Osteocyte (in vitro differentiated cells): ENCODE measurements at regions not wholly inside any gene's neighbourhood (a gene's known extent, or its start where the extent isn't known, plus 50 kb on each side); places are given as distances from the start of the nearest gene placed in this dataset.

Experiments
- DNase-seq: peaks from one replicate; pipeline ENCODE4 v3.0.0; 2021; ENCODE audit warnings: mixed read lengths; ENCODE audit not compliant: unreplicated experiment; ENCODE audit errors: extremely low spot score
- H3K27ac Mint-ChIP-seq: one replicate; pipeline ENCODE4 v1.8.0; 2021; ENCODE audit warnings: mild to moderate bottlenecking, mixed read lengths; ENCODE audit not compliant: unreplicated experiment
- H3K27me3 Mint-ChIP-seq: one replicate; pipeline ENCODE4 v1.8.0; 2021; ENCODE audit warnings: mixed read lengths; ENCODE audit not compliant: unreplicated experiment
- H3K36me3 Mint-ChIP-seq: one replicate; pipeline ENCODE4 v1.8.0; 2021; ENCODE audit warnings: mixed read lengths; ENCODE audit not compliant: unreplicated experiment
- H3K4me1 Mint-ChIP-seq: one replicate; pipeline ENCODE4 v1.8.0; 2021; ENCODE audit warnings: mixed read lengths; ENCODE audit not compliant: unreplicated experiment
- H3K4me3 Mint-ChIP-seq: one replicate; pipeline ENCODE4 v1.8.0; 2021; ENCODE audit warnings: mild to moderate bottlenecking, moderate library complexity, mixed read lengths; ENCODE audit not compliant: unreplicated experiment
- H3K9me3 Mint-ChIP-seq: one replicate; pipeline ENCODE4 v1.8.0; 2021; ENCODE audit warnings: mixed read lengths; ENCODE audit not compliant: unreplicated experiment
- TF ChIP-seq, protein P1 (sequence below): fragments of 200-600 bp; sonication (generic); IDR thresholded peaks from 2 replicates; pipeline ENCODE4 v1.5.0; 2021; ENCODE audit warnings: antibody characterized with exemption, mild to moderate bottlenecking, moderate library complexity

DNA sequence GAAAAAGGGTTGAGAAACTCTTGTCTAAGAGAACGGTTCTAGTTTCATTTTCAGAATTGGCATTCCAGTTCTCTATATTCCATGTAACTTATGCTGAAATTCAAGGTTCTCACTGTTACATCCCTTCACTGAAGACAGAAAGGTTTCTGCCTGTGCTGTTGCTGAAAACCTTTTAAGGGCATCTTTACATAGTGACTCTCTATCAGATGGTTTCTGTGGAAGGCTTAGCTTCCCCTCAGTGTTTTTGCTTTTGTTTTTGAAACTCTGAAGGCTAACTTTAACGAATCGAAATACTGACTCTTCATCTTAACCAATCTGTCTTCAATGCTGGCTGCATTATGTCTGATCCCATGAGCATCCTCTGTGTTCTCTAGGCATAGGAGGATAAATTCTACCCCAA, 1286.2 kb upstream of the EYS start:
- TF ChIP-seq, protein P1, sequence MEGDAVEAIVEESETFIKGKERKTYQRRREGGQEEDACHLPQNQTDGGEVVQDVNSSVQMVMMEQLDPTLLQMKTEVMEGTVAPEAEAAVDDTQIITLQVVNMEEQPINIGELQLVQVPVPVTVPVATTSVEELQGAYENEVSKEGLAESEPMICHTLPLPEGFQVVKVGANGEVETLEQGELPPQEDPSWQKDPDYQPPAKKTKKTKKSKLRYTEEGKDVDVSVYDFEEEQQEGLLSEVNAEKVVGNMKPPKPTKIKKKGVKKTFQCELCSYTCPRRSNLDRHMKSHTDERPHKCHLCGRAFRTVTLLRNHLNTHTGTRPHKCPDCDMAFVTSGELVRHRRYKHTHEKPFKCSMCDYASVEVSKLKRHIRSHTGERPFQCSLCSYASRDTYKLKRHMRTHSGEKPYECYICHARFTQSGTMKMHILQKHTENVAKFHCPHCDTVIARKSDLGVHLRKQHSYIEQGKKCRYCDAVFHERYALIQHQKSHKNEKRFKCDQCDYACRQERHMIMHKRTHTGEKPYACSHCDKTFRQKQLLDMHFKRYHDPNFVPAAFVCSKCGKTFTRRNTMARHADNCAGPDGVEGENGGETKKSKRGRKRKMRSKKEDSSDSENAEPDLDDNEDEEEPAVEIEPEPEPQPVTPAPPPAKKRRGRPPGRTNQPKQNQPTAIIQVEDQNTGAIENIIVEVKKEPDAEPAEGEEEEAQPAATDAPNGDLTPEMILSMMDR, result no peak
- Mint-ChIP-seq H3K9me3 (peaks cover 13% of the 10 kb centered on the region), H3K4me3 (no peak overlapping the region)

DNA sequence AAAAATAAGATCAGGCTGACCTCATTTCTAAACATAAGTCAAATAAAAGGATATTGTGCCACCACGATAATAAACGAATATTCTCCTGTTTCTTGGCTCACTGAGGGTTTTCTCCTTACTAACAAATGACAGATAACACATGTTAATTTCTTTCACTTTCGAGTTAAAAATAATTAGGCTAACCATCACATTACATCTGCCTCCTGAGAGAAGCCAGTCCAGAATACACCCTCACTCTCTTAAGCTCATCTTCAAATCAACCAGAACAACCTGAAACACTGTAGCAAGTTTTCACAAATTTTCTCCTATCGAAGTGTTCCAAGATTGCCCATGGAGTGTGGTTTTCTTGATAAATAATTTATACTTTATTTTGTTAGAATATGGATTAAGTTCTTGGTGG, 1285.6 kb upstream of the EYS start:
- DNase-seq, result no peak
- no peak overlapping the region for H3K27ac Mint-ChIP-seq
- no peak overlapping the region for H3K4me3 Mint-ChIP-seq
- peaks cover 3% of the 10 kb centered on the region for H3K27me3 Mint-ChIP-seq
- TF ChIP-seq, protein P1, result no peak
- H3K4me1 Mint-ChIP-seq, result peaks cover 2% of the 10 kb centered on the region
- peaks cover 14% of the 10 kb centered on the region for H3K9me3 Mint-ChIP-seq
- no peaks in the 10 kb centered on the region for H3K36me3 Mint-ChIP-seq

More for the DNA sequence above, 1286.2 kb upstream of the EYS start:
- H3K27me3 Mint-ChIP-seq, result peaks cover 3% of the 10 kb centered on the region
- H3K27ac Mint-ChIP-seq, result no peak overlapping the region
- DNase-seq, result no peak
- H3K4me1 Mint-ChIP-seq, result peaks cover 2% of the 10 kb centered on the region
- H3K36me3 Mint-ChIP-seq, result no peaks in the 10 kb centered on the region

DNA sequence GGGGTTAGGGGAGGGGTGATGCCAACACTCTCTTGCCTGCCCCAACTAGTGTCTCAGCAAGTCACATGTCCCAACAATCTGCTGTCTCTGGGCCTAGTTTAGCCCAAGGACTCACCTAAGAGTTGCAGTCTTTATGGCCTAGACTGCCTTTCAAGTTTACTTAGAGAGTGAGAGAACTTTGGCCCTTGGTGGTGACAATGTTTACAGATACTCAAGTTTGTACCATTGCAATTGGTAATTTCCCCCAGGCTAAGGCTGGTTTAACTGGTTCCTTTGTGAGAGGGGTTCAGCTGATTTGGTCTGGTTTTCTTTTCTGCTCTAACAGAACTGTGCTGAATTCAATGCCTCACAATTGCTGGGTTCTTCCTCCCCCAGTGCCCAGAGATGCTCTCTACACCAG, 1279.9 kb upstream of the EYS start:
- TF ChIP-seq, protein P1, result no peak
- Mint-ChIP-seq H3K36me3 (no peaks in the 10 kb centered on the region), H3K9me3 (peaks cover 25% of the 10 kb centered on the region), H3K27me3 (peaks cover 12% of the 10 kb centered on the region), H3K4me1 (no peaks in the 10 kb centered on the region), H3K4me3 (no peak overlapping the region), H3K27ac (no peak overlapping the region)
- no peak for DNase-seq

DNA sequence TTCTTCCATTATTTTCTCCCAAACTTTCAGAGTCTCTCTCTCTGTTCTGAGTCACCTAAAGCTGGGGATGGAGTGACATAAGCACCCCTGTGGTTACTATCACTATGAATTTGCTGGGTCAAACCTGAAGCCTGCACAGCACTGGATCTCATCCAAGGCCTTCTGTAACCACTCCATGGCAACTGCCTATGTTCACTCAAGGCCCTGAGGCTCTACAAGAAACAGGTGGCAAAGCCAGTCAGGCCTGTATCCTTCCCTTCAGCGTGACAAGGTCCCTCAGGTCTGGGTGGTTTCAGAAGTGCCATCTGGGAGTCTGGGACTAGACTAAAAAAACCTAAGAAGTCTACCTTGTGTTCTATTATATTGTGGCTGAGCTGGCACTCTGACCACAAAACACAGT, 1278.8 kb upstream of the EYS start:
- no peak for DNase-seq
- no peak overlapping the region for H3K27ac Mint-ChIP-seq
- H3K9me3 Mint-ChIP-seq, result peaks cover 23% of the 10 kb centered on the region
- peaks cover 14% of the 10 kb centered on the region for H3K27me3 Mint-ChIP-seq
- H3K4me3 Mint-ChIP-seq, result no peak overlapping the region
- H3K36me3 Mint-ChIP-seq, result no peaks in the 10 kb centered on the region
- TF ChIP-seq, protein P1, result no peak
- H3K4me1 Mint-ChIP-seq, result no peaks in the 10 kb centered on the region

DNA sequence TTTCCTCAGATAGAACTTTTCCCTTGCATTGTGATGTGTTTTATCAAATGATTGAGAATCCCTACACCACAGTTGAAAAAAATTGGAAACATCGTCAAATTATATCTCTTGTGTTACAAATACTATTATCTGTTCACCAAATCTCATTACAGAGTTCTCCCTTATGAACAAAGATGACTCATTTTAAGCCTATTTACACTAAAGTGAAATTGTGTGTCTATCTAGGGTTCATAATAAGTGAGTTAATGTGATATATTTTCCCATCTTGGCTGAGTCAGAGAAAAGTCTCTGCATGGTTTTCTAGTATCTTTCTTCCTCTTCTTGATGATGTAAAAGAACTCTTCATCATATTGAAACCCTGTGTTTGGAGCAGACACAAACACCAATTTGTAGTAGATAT, 1263.3 kb upstream of the EYS start:
- Mint-ChIP-seq H3K9me3 (peaks cover 6% of the 10 kb centered on the region), H3K36me3 (no peaks in the 10 kb centered on the region), H3K4me1 (no peaks in the 10 kb centered on the region), H3K27me3 (peaks cover 23% of the 10 kb centered on the region), H3K4me3 (no peak overlapping the region), H3K27ac (no peak overlapping the region)
- no peak for DNase-seq
- TF ChIP-seq, protein P1, result no peak
